Choroid plexus epithelial cell (primary cell): ENCODE measurements at regions not wholly inside any gene's neighbourhood (a gene's known extent, or its start where the extent isn't known, plus 50 kb on each side); places are given as distances from the start of the nearest gene placed in this dataset.
A peak's percentile ranks its signal among the peaks of the same experiment; 100 is the strongest.

Source experiments
- DNase-seq: peaks from one replicate; pipeline ENCODE4 v3.0.0-alpha.2; 2010; ENCODE audit warnings: low read depth
- H3K4me3 ChIP-seq: 2 replicates; pipeline ENCODE4 v1.5.1; 2011; ENCODE audit warnings: low read depth, mild to moderate bottlenecking, control low read depth, low read length, moderate library complexity
- CTCF ChIP-seq: conservative IDR thresholded peaks from 2 replicates; pipeline ENCODE4 v1.5.1; 2011; ENCODE audit warnings: low read depth, mild to moderate bottlenecking, control low read depth, inconsistent platforms, low read length, moderate library complexity

DNA sequence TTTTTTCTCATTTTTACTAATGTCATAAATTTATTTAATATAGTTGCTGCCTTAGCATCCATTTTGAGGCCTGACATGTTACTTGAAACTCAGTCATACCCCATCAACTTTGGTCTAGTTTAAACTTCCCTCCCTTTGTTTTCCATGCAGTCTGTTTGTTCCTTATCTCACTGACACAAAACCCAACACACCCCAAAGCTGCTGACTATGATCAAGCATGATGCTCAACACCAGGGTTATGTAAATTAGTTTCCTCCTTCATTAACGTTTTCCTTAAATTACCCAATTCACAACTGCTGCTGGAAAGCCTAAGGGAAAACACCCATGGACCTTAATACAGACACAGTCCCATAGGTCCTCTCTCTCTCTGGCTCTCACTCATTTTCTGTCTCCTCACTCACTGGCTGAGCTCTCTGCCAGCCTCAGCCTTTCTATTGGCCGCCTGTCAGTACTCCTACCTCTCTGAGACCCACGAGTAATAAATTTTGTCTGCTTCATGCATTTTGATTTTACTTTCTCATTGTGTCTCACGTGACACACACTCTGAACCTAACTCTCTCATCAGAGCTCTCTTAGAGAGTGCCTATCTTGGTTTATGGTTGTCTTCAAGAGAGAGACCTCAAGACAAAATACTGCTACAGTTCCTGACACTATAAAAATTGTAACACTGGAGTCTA, 904.5 kb downstream of the C6orf118 start:
- no peak for DNase-seq
- TF ChIP-seq CTCF = no peak
- H3K4me3 ChIP-seq = no peak overlapping the region

DNA sequence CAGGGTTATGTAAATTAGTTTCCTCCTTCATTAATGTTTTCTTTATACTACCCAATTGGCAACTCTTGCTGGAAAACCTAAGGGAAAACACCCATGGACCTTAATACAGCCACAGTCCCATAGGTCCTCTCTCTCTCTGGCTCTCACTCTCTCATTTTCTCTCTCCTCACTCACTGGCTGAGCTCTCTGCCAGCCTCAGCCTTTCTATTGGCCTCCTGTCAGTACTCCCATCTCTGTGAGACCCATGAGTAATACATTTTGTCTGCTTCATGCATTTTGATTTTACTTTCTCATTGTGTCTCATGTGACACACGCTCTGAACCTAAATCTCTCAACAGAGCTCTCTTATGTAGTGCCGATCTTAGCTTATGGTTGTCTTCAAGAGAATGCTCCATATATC, 907.5 kb downstream of the C6orf118 start:
- no peak overlapping the region for H3K4me3 ChIP-seq
- no peak for TF ChIP-seq CTCF
- DNase-seq = no peak

- peak; percentile 7 for DNase-seq
- H3K4me3 ChIP-seq = no peak overlapping the region
- TF ChIP-seq CTCF = no peak
Observed at GRCh38 chr6:164398647-164399046, 910.8 kb downstream of the C6orf118 start.

DNA sequence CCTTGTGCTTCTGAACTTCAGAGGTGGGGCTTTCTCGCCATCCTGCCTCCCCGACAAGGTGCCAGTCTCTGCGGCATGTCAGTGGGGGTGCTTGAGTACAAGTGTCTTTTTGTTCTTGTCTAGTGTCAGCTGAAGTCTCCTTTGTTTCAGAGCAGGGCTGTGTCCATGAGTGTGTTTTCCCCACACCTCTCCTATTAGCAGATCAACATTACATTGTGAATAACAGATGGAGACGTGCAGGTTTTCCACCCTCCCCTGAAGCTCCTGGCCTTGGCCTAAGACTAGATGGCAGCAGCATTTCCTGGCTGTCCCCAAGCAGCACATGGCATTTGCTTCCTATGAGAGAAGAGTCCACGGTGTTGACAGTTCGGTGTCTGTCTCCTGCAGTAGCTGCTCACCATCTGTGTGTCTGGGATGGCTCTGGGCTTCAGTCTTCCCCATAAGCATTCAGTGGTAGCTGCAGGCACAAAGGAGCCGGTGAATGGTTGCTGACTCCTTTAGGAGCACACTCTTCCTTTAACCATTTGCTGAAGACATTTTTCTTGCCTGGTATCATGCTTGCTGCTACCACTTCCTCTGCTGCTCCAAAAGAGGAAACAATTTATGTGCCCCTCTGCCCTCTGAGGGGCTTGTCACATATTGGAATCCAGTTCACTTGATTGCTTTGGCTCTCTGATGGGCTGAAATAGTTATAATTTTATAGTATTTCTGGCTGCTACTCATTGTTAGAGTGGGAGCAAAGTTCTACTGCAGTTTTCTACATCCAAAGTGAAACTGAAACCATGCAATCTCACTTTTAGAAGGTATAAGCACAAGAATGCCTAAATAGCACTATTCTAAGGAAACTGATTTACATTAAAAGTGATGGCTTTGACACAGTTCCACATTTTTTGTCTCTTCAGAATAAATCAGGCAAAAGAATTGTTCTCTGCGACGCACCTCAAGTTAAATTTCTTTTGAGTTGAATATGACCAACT, 913.0 kb downstream of the C6orf118 start:
- DNase-seq = peak; percentile 31
- peak overlapping the region; percentile 4 for H3K4me3 ChIP-seq
- no peak for TF ChIP-seq CTCF

DNA sequence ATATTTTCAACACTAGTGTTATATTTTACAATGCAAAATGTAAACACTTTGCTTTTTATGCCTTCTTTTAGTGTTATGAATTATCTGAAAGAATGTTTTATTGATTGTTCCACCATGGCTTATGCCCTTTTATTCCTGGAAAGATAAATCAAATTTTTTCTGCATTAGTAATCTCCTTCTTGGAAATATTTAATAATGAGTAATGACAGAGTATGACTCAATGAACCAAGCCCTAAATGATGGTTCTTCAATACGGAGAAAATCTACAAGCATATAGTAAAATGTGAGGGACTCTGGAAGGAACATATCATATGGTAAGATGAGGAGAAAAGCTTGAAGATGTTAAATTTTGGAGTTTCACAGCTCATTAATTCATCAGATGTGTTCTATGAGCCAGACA, 929.6 kb downstream of the C6orf118 start:
- no peak for TF ChIP-seq CTCF
- DNase-seq = no peak
- H3K4me3 ChIP-seq = no peak overlapping the region

DNA sequence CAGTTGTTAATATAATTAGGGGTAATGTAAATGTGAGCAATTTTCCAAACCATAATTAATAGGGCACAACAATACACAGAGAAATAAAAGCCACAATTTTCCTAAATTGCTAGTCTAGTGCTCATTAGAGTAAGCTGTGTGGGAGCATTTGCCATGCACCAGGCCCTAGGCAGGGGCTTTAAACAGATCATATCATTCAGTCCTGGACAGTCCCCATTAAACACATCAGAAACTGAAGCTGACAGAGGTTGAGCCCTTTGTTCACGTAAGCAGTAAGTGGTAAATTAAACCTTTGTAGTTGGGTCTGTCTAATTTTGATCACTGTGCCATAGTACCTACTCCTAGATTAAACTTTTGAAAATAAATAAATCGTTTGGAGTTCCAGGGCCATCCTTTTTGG, 931.1 kb downstream of the C6orf118 start:
- TF ChIP-seq CTCF = no peak
- H3K4me3 ChIP-seq = no peak overlapping the region

More for the DNA sequence above, 931.1 kb downstream of the C6orf118 start:
- DNase-seq = no peak
